HCT116 (cell line): ENCODE measurements at regions not wholly inside any gene's neighbourhood (a gene's known extent, or its start where the extent isn't known, plus 50 kb on each side); places are given as distances from the start of the nearest gene placed in this dataset.

Source experiments
- CEBPB ChIP-seq: IDR thresholded peaks from 2 replicates; pipeline ENCODE4 v1.6.1; 2012; ENCODE audit warnings: low read depth
- CTCF ChIP-seq, 3 experiments: fragments of 200-600 bp in 1 of 3; sonication (generic) in 1 of 3; IDR thresholded peaks in 2 of 3; conservative IDR thresholded peaks in 1 of 3; 2 replicates each; pipeline ENCODE4 v1.5.1; 2012 to 2017; ENCODE audit warnings: low read depth in 2 of 3, low read length in 2 of 3, antibody characterized with exemption in 1 of 3, borderline replicate concordance in 1 of 3, control low read depth in 1 of 3, mild to moderate bottlenecking in 1 of 3, mixed read lengths in 1 of 3, mixed run types in 1 of 3, moderate library complexity in 1 of 3; ENCODE audit not compliant: insufficient read depth in 1 of 3
- EZH2 ChIP-seq: fragments of 200-600 bp; sonication (generic); IDR thresholded peaks from 2 replicates; pipeline ENCODE4 v1.6.1; 2017; ENCODE audit warnings: antibody characterized with exemption, mixed run types
- JUND ChIP-seq: IDR thresholded peaks from 2 replicates; pipeline ENCODE4 v1.6.1; 2012
- MAX ChIP-seq: IDR thresholded peaks from 2 replicates; pipeline ENCODE4 v1.6.1; 2012
- POLR2A ChIP-seq: IDR thresholded peaks from 2 replicates; pipeline ENCODE4 v1.7.0; 2011; ENCODE audit warnings: borderline replicate concordance; ENCODE audit not compliant: insufficient read depth, insufficient read length; ENCODE audit errors: extremely low read depth
- POLR2AphosphoS5 ChIP-seq: IDR thresholded peaks from 2 replicates; pipeline ENCODE4 v1.6.1; 2011; ENCODE audit warnings: mild to moderate bottlenecking, low read depth, low read length, moderate library complexity
- REST ChIP-seq: IDR thresholded peaks from 2 replicates; pipeline ENCODE4 v1.6.1; 2012; ENCODE audit warnings: low read depth
- SIN3A ChIP-seq: IDR thresholded peaks from 2 replicates; pipeline ENCODE4 v1.6.1; 2012; ENCODE audit warnings: low read depth
- SRF ChIP-seq: IDR thresholded peaks from 2 replicates; pipeline ENCODE4 v1.6.1; 2012; ENCODE audit warnings: low read depth
- ZBTB33 ChIP-seq: IDR thresholded peaks from 2 replicates; pipeline ENCODE4 v1.6.1; 2011; ENCODE audit warnings: mild to moderate bottlenecking, low read length, moderate library complexity; ENCODE audit not compliant: insufficient replicate concordance; ENCODE audit errors: extremely low read depth
- ZNF274 ChIP-seq: fragments of 200-500 bp; sonication (Bioruptor generic); IDR thresholded peaks from 2 replicates; pipeline ENCODE4 v1.6.1; 2014; ENCODE audit warnings: mild to moderate bottlenecking, low read depth, low read length, inconsistent platforms

DNA sequence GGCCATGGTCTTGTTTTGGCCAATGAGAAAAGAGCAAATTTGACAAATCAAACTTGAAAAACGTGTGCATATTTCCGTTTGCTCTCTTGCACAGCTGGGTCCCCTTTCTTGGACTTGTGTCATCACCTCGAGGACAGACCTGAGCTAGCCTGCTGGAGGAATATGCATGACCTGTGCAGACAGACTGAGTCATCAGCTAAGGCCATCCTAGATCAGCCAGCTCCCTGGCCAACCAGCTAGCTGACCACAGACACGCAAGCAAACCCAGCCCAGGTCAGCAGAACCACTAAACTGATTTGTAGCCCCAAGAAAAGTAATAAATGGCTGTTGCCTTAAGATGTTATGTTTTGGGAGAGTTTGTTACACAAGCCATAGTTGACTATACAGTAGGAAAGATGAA, 61.3 kb upstream of the PAX3 start:
- TF ChIP-seq EZH2 (no peak), CTCF (IDR thresholded peaks at IDR 0.05 in 2 of 3, conservative IDR thresholded peaks at IDR 0.05 in 1 of 3; ENCODE audit: borderline replicate concordance in 1 of 3, insufficient read depth in 1 of 3, low read depth in 2 of 3, low read length in 2 of 3) (no peak), REST (no peak), SRF (no peak), POLR2AphosphoS5 (no peak), CEBPB (no peak), SIN3A (no peak), POLR2A (no peak), MAX (no peak), ZNF274 (no peak), JUND (no peak), ZBTB33 (no peak)
